Stimulated activated CD8-positive, alpha-beta memory T cell treated with anti-CD3 and anti-CD28 coated beads, Interleukin-12 subunit alpha, Interleukin-12 subunit beta, amount 100 ng/mL, for 1 hour (primary cell): ENCODE measurements at regions not wholly inside any gene's neighbourhood (a gene's known extent, or its start where the extent isn't known, plus 50 kb on each side); places are given as distances from the start of the nearest gene placed in this dataset.
"Not testable (repeated sequence)": the region's sequence is repeated elsewhere in the genome, so short reads cannot be mapped to it uniquely, and the experiment has no call there.

Experiments
- DNase-seq: peaks from one replicate; pipeline ENCODE4 v3.0.0-alpha.2; 2020; ENCODE audit warnings: low read depth

DNA sequence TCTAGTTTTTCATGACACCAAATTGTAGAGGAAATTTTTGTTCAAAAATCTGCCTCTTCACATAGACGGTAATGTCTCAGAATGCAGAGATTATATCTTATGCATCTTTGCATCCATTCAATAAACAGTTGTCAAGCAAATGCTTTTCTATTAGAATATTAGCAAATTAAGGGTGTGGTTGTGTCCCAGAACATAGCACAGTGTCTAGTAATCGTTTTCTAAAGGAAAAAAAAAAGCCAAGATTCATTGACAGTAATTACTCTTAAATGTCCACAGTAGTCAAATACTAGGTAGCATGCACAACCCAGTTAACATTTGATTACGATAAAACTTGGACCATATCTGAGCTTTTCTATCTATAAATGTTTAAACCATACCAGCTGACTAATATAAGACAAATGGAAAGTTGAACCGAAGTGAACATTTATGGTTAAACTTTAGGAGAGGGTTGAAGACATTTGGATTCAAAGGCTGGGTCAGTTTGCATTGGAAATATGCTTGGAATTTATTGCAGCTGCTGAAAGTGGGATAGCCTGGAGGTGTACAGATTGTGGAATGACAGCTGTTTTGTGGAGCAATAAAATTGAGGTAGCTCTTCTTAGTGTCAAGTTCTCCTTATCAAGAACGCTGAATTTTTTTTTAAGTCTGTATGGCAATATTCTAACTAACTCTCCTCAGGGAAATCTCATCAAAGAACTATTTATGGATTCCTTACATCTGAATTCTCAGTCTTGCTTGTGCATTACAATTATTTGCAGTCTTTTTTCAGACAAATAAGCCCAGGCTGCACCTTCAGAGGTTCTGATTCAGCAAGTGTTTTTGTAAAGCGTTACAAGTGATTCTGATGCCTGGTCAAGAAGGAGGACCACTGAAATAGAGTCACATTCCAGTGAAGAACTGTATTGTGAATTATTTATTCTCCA, 66.7 kb upstream of the ATP2B1 start:
- no peak for DNase-seq

GRCh38 chr12:89774645-89775044, 66.0 kb upstream of the ATP2B1 start:
- no peak for DNase-seq

- no peak for DNase-seq
Measured at GRCh38 chr12:89770391-89770790, 61.8 kb upstream of the ATP2B1 start.

DNA sequence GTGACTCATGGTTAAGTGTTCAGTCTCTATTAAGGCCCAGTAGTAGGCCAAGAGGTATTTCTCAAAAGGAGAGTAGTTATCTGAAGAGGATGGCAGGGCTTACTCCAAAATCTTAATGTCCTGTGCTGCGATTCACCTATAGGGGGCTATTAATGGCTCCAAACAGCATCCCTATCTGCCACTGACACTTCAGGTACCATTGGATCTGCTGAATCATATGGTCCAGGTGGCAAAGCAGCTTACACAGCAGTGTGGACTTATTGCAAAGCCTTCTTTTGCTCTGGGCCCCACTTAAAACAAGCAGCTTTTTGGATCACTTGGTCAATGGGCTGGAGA, 60.8 kb upstream of the ATP2B1 start:
- no peak for DNase-seq

DNA sequence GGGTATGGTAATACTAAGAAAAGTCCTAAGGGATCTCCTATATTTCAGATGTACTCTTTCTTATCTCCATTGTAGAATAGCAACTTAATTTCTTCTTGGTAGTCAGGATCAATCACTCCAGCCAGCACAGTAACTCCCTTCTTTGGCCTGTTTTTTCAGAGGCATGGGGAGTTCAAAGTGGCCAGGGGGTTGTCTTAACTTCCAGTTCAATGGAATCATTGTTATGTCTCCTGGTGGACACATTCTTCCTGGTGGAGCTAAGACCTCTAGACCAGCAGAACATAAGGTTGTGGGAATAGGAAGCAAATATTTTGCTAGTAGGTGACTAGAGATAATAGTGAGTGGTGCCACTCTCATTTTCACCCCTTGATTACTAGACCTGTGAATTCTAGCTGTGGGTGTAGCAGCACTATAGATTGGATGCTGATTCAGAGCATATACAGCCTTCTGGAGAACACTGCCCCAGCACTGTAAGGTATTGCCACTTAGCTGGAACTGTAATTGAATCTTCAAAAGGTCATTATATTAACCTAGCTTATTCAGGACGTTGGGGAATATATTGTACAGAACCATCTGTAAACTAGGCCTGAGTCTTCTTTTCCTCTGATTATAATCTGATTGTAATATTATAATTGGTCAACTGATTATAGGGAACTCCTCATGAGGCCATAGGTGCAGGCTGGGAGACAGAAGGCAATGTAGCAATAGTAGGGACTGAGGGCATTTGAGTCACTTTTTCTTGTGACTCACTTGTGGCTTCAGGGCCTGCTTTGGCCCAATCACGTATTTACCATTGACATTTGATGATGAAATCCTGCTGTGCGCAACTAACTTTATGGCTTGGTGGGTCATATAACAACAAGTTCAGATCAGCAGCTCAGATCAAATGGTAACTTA, 60.2 kb upstream of the ATP2B1 start:
- DNase-seq = no peak

DNA sequence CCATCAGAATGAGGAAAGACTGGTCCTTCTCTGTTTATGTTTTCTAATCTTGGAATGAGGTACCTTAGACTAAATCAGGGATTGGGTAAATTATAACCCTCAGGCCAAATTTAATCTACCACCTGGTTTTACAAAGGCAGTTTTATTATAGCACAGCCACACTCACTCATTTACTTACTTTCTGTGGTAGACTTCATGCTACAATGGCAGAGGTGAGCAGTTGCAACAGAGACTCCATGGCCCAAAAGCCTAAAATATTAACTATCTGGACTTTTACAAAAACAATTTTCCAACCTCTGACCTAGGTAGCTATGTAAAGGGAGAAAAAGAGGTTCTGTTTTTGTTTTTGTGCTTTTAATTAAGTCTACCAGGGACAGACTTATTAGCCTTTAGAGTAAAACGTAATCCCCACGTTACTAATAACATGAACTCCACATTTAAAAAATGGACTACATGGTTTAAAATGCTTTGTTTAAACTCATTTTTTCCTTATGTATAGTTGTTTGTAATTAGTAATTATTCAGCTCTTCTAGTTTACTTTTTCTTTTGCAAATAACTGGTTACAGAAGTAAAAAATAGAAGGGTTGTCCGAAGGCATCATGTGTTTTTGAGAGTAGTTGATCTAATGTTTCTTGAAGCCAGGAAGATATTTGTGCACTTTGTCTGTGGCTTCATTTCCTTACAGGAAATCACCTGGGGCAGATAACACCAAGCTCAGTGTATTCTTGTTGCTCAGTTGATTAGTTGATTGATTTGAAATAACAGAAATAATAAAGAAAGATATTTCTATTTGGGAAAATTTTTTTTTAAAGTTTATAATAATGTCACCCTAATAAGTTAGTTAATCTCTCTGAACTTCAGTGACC, 57.6 kb upstream of the ATP2B1 start:
- DNase-seq = no peak

GRCh38 chr12:89764164-89764563, 55.5 kb upstream of the ATP2B1 start:
- DNase-seq = not testable (repeated sequence)

DNA sequence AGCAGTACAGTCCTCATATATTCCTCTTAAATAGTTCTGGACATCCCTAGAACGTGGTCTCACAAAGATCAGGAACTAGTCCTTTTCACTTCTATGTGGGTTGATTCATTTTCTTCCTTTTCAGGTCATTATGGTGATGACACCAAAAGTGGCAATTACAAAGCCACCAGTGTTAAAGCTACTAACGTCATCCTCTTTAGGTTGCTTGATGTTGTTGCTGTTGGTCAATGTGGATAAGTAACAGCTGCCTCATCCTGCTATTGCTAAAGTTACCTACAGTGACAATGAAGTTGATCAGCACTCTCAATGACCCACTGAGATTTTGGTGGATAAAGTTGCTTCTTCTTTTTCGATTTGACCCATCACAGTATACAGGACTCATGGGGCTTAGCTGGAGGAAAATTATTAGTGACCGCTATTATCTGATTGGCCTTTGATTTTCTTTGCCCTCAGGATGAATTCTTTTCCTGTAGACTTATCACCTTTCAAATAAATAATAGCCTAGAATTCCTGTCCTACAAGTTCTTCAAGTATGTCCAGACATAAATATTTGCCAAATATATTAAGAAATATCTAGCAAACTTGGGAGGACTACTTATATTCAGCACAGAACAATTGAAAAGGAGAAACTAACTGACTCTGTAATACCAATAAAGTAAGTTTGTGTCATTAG, 54.0 kb upstream of the ATP2B1 start:
- no peak for DNase-seq

- DNase-seq = no peak
Measured at GRCh38 chr12:89760783-89761182, 52.1 kb upstream of the ATP2B1 start.
